AG20443 (cell line): ENCODE measurements at regions not wholly inside any gene's neighbourhood (a gene's known extent, or its start where the extent isn't known, plus 50 kb on each side); places are given as distances from the start of the nearest gene placed in this dataset.

ENCODE experiments used
- DNase-seq: peaks from one replicate; pipeline ENCODE4 v3.0.0; 2012; ENCODE audit warnings: low spot score, mixed read lengths

- no peak for DNase-seq
These were observed 149.5 kb downstream of the PCSK1 start for GRCh38 chr5:96283589-96283988.

- DNase-seq: no peak
These were observed 151.0 kb downstream of the PCSK1 start for GRCh38 chr5:96282020-96282419.

GRCh38 chr5:96280946-96281393 lies 152.1 kb downstream of the PCSK1 start:
- DNase-seq: peak; percentile 18

GRCh38 chr5:96279801-96280542 lies 153.1 kb downstream of the PCSK1 start:
- peak; percentile 36 for DNase-seq

- no peak for DNase-seq
These were observed 154.1 kb downstream of the PCSK1 start for GRCh38 chr5:96278981-96279380.

- DNase-seq: no peak
These were observed 158.0 kb downstream of the PCSK1 start for GRCh38 chr5:96275051-96275450.

- no peak for DNase-seq
These were observed 167.6 kb downstream of the PCSK1 start for GRCh38 chr5:96265487-96265886.

- no peak for DNase-seq
These were observed 169.0 kb downstream of the PCSK1 start for GRCh38 chr5:96264047-96264446.

GRCh38 chr5:96262105-96262504 lies 170.9 kb downstream of the PCSK1 start:
- no peak for DNase-seq

- no peak for DNase-seq
These were observed 173.0 kb downstream of the PCSK1 start for GRCh38 chr5:96260009-96260408.

- peak; percentile 25 for DNase-seq
These were observed 173.8 kb downstream of the PCSK1 start for GRCh38 chr5:96259151-96259772.

- no peak for DNase-seq
These were observed 174.4 kb downstream of the PCSK1 start for GRCh38 chr5:96258692-96259091.

- DNase-seq: peak; percentile 19
These were observed 175.1 kb downstream of the PCSK1 start for GRCh38 chr5:96257904-96258303.

GRCh38 chr5:96256795-96257470 lies 176.1 kb downstream of the PCSK1 start:
- peak; percentile 62 for DNase-seq

GRCh38 chr5:96254980-96255691 lies 177.9 kb downstream of the PCSK1 start:
- peak; percentile 72 for DNase-seq

- DNase-seq: no peak
These were observed 179.9 kb downstream of the PCSK1 start for GRCh38 chr5:96253140-96253539.

- DNase-seq: no peak
These were observed 180.5 kb downstream of the PCSK1 start for GRCh38 chr5:96252596-96252995.

- no peak for DNase-seq
These were observed 182.3 kb downstream of the PCSK1 start for GRCh38 chr5:96250782-96251181.

- no peak for DNase-seq
These were observed 184.9 kb downstream of the PCSK1 start for GRCh38 chr5:96248131-96248530.

- no peak for DNase-seq
These were observed 185.3 kb downstream of the PCSK1 start for GRCh38 chr5:96247708-96248107.

GRCh38 chr5:96247097-96247701 lies 185.8 kb downstream of the PCSK1 start:
- peak; percentile 73 for DNase-seq
